NB4 (cell line): ENCODE measurements at regions not wholly inside any gene's neighbourhood (a gene's known extent, or its start where the extent isn't known, plus 50 kb on each side); places are given as distances from the start of the nearest gene placed in this dataset.

ENCODE experiments used
- DNase-seq: peaks from one replicate; pipeline ENCODE4 v3.0.0; 2010; ENCODE audit warnings: low read depth
- H3K4me3 ChIP-seq: one replicate; pipeline ENCODE4 v1.5.1; 2011; ENCODE audit warnings: mild to moderate bottlenecking, low read depth, low read length, moderate library complexity
- MYC ChIP-seq: IDR thresholded peaks from 2 replicates; pipeline ENCODE4 v1.6.1; 2011; ENCODE audit warnings: low read depth, low read length
- POLR2A ChIP-seq: IDR thresholded peaks from 2 replicates; pipeline ENCODE4 v1.6.1; 2011; ENCODE audit warnings: mild to moderate bottlenecking; ENCODE audit not compliant: insufficient read length; ENCODE audit errors: extremely low read depth
- TF ChIP-seq, protein P1 (sequence below): IDR thresholded peaks from 2 replicates; pipeline ENCODE4 v1.6.1; 2011; ENCODE audit warnings: low read depth, low read length
- TF ChIP-seq, protein P2 (sequence below): IDR thresholded peaks from one replicate; pipeline ENCODE4 v1.5.1; 2012; ENCODE audit warnings: low read depth, low read length

DNA sequence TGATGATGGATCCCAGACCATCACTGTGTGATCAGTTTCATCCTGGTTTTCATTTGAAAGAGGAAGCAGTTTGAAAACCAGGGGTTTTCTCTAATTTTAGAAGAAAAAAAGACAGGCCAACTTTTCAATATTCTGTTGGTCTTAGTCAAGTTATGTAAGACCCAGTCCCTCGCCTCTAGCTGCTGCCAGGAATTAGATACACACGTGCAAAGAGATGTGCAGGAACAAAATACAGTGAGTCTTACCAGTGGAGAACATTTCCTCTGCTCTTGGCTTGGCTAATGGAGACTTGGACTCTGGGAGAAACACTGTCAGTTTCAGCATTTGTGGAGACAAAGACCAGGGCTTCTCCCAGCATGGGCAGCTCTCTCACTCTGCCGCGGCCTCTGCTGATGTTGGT, 214.9 kb upstream of the C2CD4B start:
- no peak overlapping the region for H3K4me3 ChIP-seq
- TF ChIP-seq, protein P1, sequence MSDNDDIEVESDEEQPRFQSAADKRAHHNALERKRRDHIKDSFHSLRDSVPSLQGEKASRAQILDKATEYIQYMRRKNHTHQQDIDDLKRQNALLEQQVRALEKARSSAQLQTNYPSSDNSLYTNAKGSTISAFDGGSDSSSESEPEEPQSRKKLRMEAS = no peak
- no peak for TF ChIP-seq POLR2A
- no peak for TF ChIP-seq MYC
- TF ChIP-seq, protein P2, sequence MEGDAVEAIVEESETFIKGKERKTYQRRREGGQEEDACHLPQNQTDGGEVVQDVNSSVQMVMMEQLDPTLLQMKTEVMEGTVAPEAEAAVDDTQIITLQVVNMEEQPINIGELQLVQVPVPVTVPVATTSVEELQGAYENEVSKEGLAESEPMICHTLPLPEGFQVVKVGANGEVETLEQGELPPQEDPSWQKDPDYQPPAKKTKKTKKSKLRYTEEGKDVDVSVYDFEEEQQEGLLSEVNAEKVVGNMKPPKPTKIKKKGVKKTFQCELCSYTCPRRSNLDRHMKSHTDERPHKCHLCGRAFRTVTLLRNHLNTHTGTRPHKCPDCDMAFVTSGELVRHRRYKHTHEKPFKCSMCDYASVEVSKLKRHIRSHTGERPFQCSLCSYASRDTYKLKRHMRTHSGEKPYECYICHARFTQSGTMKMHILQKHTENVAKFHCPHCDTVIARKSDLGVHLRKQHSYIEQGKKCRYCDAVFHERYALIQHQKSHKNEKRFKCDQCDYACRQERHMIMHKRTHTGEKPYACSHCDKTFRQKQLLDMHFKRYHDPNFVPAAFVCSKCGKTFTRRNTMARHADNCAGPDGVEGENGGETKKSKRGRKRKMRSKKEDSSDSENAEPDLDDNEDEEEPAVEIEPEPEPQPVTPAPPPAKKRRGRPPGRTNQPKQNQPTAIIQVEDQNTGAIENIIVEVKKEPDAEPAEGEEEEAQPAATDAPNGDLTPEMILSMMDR = no peak
- DNase-seq = no peak

DNA sequence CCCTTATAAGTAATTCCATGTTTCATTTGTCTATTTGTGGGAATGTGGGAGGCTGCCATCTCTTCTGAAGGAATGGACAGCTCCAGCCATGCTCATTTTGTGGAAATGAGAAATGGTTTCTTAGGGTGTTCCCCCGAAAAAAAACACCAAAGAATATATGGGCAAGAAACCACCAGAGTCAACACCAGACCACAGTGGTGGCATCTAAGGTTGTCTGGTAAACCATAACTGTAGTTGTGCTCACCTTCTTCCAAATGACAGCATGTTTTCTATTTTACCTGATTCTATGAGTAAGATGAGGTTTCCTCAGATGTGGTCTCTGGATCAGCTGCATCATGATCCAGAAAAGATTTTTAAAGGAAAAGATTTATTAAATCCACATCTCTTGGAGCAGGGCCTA, 217.0 kb upstream of the C2CD4B start:
- TF ChIP-seq, protein P2 = no peak
- TF ChIP-seq MYC (no peak), POLR2A (no peak)
- TF ChIP-seq, protein P1 = no peak
- DNase-seq = no peak
- no peak overlapping the region for H3K4me3 ChIP-seq

DNA sequence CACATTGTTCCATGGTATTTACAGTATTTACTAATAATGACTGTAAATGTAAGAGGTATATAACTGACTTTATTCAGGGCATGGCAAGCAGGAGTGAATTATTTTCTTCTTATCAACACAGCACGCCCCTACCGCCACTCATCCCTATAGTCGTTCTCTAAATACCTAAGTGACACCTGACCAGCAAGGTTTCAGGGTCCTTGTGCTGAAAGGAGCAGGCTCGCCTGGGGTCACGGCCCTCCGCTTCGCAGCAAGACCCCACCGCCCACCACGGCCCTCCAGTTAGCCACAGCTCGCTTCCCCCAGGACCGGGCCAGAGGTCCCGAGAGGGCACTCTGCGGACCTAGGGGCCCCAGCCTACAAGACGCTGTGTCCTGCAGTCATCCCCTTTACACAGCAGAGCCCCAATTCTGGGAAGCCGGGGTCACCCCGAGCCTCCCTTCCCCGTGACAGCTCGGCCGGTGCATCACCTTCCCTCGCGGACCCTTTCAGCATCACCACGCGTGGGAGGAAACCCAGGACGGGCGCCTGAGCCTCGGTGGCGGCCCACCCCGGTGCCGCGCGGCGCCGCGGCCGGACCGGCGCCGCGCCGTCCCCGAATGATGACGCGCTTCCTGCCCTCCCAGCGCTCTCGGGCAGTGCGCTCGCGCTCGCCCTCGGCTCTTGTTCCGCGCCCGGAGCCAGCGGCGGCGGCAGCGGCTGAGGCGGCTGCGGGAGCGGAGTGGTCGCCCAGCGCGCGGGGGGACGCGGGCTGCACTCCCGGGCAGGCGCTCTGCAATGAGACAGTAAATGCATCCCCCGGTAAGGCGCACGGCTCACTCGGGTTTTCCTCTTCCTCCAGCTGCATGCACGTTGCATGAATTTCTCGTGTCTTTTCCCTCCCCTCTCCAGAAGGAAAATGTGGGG, 225.1 kb upstream of the C2CD4B start, which contains the start of gene TLN2:
TSS of gene TLN2 (plus strand) at position 666 of the 906 bp plus-strand sequence.
- peak within 1 kb of the TSS; percentile 89 for H3K4me3 ChIP-seq
- TF ChIP-seq POLR2A = peak; percentile 99
- peak; percentile 27; the same call in 1 of the 2 replicates for TF ChIP-seq MYC
- TF ChIP-seq, protein P1 = peak; percentile 50; the same call in 1 of the 2 replicates
- TF ChIP-seq, protein P2 = no peak
- peak; percentile 81 for DNase-seq

DNA sequence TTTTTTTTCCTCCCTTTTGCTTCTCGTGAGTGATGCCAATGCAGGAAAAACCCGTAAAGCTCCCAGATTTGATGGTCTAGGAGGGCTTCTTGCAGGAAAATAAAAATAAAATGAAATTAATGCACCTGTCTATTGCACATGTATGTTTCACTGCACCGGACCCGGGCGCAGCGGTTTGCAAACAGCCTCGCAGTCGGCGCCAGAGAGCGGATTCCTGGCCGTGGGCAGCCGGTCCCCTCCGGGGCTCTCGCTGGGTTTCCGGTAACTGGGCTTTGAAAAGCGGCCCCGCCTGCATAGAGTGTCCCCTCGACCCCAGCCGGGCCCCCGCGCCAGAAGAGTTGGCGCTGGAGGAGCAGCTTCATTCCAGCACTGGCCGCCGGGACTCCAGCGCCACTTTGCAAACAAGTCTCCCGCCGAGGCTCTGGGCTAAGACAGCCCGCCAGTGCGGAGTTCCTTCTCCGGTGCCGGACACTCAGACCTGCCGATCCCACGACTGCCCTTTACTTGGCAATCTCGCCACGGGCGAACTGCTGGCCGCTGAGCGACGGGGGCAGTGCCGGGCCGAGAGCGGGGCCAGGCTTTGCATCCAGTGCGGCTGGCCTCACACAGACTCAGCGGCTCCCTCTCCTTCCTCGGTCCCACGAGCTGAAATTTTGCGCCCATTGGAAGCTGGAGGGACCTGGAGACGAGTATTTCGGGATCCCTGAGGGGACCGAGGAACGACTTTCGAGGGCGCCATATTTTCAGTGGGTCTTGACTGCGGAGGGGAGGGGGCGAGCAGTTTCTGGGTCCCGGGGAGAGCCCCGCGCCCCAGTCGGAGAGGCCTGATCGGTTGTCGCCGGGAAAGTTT, 225.9 kb upstream of the C2CD4B start:
- TF ChIP-seq, protein P1 = 0 out of 2 replicates have a peak, but pooled peaks have one; percentile 0
- TF ChIP-seq, protein P2 = no peak
- H3K4me3 ChIP-seq = peak overlapping the region; percentile 89
- DNase-seq = peak; percentile 57

DNA sequence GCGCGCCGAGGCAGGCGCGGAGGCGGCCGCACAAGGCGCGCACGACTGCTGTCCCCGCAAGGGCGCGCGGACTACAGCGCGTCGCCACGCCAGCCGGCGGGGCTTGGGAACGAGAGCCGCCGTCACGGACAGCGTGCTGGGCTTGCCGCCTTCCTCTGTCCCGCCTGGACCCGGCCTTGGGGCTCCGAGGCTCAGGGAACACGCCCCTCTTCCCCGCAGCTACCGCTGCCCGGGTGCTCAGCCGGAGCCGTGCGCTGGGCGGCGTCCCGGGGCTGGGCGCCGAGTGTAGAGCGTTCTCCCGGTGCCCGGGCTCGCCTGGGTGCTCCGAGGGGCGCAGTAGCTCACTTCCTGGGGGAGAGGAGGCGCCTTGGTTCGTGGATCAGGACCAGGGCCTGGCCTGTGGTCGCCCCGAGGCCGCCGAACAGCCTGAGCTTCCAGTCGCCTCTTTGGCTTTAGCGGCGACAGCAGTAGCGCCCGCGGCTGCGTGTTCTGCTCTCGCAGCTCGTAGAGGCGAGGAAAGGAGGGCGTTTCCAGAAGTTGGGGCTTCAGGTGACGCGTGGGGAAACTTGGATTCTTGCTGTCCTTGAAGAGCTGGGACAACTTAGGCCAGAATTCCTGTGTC, 226.7 kb upstream of the C2CD4B start:
- TF ChIP-seq, protein P1 = no peak
- TF ChIP-seq MYC (no peak), POLR2A (no peak)
- TF ChIP-seq, protein P2 = no peak
- H3K4me3 ChIP-seq = no peak overlapping the region
- DNase-seq = peak; percentile 37
